ENCODE measurements at regions not wholly inside any gene's neighbourhood (a gene's known extent, or its start where the extent isn't known, plus 50 kb on each side); places are given as distances from the start of the nearest gene placed in this dataset.

DNA sequence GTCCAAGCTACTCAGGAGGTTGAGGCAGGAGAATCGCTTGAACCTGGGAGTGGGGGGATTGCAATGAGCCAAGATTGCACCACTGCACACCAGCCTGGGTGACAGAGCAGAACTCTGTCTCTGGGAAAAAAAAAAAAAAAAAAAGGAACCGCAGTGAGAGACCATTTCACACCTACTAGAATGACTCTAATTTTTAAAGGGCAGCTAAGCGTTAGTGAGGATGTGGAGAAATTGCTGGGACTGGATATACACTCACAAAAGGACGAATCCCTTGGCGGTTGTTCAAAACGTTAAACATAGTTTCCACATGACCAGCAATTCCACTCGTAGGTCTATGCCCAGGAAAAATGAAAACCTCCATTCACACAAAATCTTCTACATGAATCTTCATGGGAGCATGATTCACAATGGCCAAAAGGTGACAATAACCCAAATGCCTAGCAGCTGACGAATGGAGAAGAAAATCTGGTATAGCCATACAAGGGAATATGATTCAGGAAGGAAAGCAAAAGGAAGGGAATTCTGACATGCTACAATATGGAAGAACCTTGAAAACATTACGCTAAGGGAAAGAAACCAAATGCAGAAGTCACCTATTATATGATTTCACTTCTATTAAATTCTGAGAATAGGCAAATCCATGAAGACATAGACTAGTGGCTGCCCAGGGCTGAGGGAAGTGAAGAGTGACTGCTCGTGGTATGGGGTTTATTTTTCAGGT lies 127.0 kb downstream of the CHSY1 start:
- peak overlapping the region; percentile 55 for H3K4me2 ChIP-seq (ENCODE audit: low read length)
- peak overlapping the region; percentile 28; the same call in 1 of the 2 replicates for H3K4me3 ChIP-seq (ENCODE audit: low read length)
- H3K9ac ChIP-seq (ENCODE audit: low read length), result no peak overlapping the region
- H3K79me2 ChIP-seq (ENCODE audit: low read length), result no peaks in the 10 kb centered on the region
- no peak overlapping the region for H2AFZ ChIP-seq (ENCODE audit: low read depth, low read length)
- peaks cover 58% of the 10 kb centered on the region for H3K4me1 ChIP-seq (ENCODE audit: low read length)
- no peak for TF ChIP-seq EZH2phosphoT487 (IDR thresholded peaks at IDR 0.05; ENCODE audit: low read depth)
- no peak for TF ChIP-seq CTCF (IDR thresholded peaks at IDR 0.05; ENCODE audit: low read depth, low read length)
- H3K36me3 ChIP-seq (replicated peaks; ENCODE audit: low read depth, low read length), result no peaks in the 10 kb centered on the region
- H3K27ac ChIP-seq (ENCODE audit: low read length), result no peak overlapping the region
- peaks cover 55% of the 10 kb centered on the region for H3K27me3 ChIP-seq (ENCODE audit: low read depth, low read length)
- H3K9me3 ChIP-seq (ENCODE audit: insufficient read depth, low read length), result no peaks in the 10 kb centered on the region
- no peaks in the 10 kb centered on the region for H4K20me1 ChIP-seq (ENCODE audit: insufficient read depth, low read length)

DNA sequence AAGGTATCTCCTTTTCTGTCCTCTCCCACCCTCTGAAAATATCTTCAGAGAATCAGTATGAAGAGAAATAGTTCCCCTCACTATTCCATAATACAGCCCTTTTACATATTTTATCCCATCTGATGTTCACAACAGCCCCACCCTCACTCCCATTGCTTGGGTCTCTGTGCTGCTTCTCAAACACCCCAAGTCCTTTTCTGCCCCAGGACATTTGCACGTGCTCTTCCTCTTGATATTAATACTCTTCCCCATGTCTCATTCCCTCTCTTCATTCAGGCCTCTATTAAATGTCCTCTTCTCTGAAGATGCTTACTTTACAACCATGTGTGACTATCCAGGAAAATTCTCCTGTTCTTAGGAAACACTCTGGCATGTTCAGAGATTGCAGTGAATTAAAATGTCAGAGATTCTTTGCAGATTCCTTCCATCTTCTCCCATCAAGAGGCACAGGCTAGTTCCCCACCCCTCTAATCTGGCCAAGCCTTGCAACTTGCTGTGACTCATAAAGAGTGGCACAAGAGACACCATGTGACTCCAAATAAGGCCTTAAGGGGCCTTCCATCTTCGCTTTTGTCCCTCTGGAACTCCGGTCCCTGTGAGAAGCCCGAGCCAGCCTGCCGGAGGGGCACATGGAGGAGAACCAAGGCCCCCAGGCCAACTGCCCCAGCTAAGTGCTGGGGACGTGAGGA lies 128.5 kb downstream of the CHSY1 start:
- Histone ChIP-seq H3K36me3 (replicated peaks; ENCODE audit: low read depth, low read length) (no peaks in the 10 kb centered on the region), H3K9me3 (ENCODE audit: insufficient read depth, low read length) (no peaks in the 10 kb centered on the region), H3K27me3 (ENCODE audit: low read depth, low read length) (peaks cover 45% of the 10 kb centered on the region), H3K4me1 (ENCODE audit: low read length) (peaks cover 52% of the 10 kb centered on the region), H3K27ac (ENCODE audit: low read length) (no peak overlapping the region), H3K4me2 (ENCODE audit: low read length) (no peak overlapping the region), H3K79me2 (ENCODE audit: low read length) (no peaks in the 10 kb centered on the region), H4K20me1 (ENCODE audit: insufficient read depth, low read length) (no peaks in the 10 kb centered on the region), H3K9ac (ENCODE audit: low read length) (no peak overlapping the region), H3K4me3 (ENCODE audit: low read length) (no peak overlapping the region), H2AFZ (ENCODE audit: low read depth, low read length) (no peak overlapping the region)
- TF ChIP-seq EZH2phosphoT487 (IDR thresholded peaks at IDR 0.05; ENCODE audit: low read depth), result no peak
- no peak for TF ChIP-seq CTCF (IDR thresholded peaks at IDR 0.05; ENCODE audit: low read depth, low read length)

DNA sequence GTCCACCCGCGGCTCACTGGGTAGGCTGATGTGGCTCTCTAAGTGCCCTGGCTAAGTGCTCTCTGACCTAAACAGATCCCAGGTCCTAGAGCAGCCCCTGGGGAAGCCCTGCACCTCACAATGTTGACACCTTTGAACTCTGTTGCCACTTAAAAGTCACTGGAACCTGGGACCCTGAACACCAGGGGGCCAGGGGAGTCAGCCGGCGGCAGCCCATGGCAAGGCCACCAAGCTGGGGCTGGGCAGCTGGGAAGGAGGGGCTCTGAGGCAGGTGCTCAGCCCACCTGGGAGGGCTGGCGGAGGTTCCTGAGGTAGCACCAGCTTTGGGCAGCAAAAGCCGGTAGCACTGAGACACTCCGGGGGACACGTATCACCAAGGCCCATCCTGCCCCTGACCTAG lies 129.0 kb downstream of the CHSY1 start:
- Histone ChIP-seq H3K9ac (ENCODE audit: low read length) (no peak overlapping the region), H3K4me2 (ENCODE audit: low read length) (no peak overlapping the region), H4K20me1 (ENCODE audit: insufficient read depth, low read length) (no peaks in the 10 kb centered on the region), H3K4me1 (ENCODE audit: low read length) (peaks cover 47% of the 10 kb centered on the region), H3K79me2 (ENCODE audit: low read length) (no peaks in the 10 kb centered on the region), H3K27ac (ENCODE audit: low read length) (no peak overlapping the region), H2AFZ (ENCODE audit: low read depth, low read length) (no peak overlapping the region), H3K27me3 (ENCODE audit: low read depth, low read length) (peaks cover 40% of the 10 kb centered on the region), H3K9me3 (ENCODE audit: insufficient read depth, low read length) (no peaks in the 10 kb centered on the region), H3K4me3 (ENCODE audit: low read length) (no peak overlapping the region), H3K36me3 (replicated peaks; ENCODE audit: low read depth, low read length) (no peaks in the 10 kb centered on the region)
- TF ChIP-seq EZH2phosphoT487 (IDR thresholded peaks at IDR 0.05; ENCODE audit: low read depth) (no peak), CTCF (IDR thresholded peaks at IDR 0.05; ENCODE audit: low read depth, low read length) (no peak)

GRCh38 chr15:101122266-101122665 lies 129.6 kb downstream of the CHSY1 start:
- peaks cover 40% of the 10 kb centered on the region for H3K27me3 ChIP-seq (ENCODE audit: low read depth, low read length)
- H3K4me3 ChIP-seq (ENCODE audit: low read length), result no peak overlapping the region
- no peaks in the 10 kb centered on the region for H4K20me1 ChIP-seq (ENCODE audit: insufficient read depth, low read length)
- H3K9ac ChIP-seq (ENCODE audit: low read length), result 0 out of 2 replicates have a peak overlapping the region, but pooled peaks have one; percentile 5
- peaks cover 42% of the 10 kb centered on the region for H3K4me1 ChIP-seq (ENCODE audit: low read length)
- no peaks in the 10 kb centered on the region for H3K79me2 ChIP-seq (ENCODE audit: low read length)
- no peaks in the 10 kb centered on the region for H3K9me3 ChIP-seq (ENCODE audit: insufficient read depth, low read length)
- no peak overlapping the region for H3K27ac ChIP-seq (ENCODE audit: low read length)
- TF ChIP-seq CTCF (IDR thresholded peaks at IDR 0.05; ENCODE audit: low read depth, low read length) (no peak), EZH2phosphoT487 (IDR thresholded peaks at IDR 0.05; ENCODE audit: low read depth) (no peak)
- no peaks in the 10 kb centered on the region for H3K36me3 ChIP-seq (replicated peaks; ENCODE audit: low read depth, low read length)
- H3K4me2 ChIP-seq (ENCODE audit: low read length), result peak overlapping the region; percentile 71; the same call in 1 of the 2 replicates
- no peak overlapping the region for H2AFZ ChIP-seq (ENCODE audit: low read depth, low read length)

Measured in OCI-LY3 (cell line).